Neutrophil (primary cell): ENCODE measurements at regions not wholly inside any gene's neighbourhood (a gene's known extent, or its start where the extent isn't known, plus 50 kb on each side); places are given as distances from the start of the nearest gene placed in this dataset.
"Not testable (repeated sequence)": the region's sequence is repeated elsewhere in the genome, so short reads cannot be mapped to it uniquely, and the experiment has no call there.

Experiments used
- H3K27ac ChIP-seq: fragments of 200-600 bp; sonication (generic); 2 replicates; pipeline ENCODE4 v1.5.1; 2016; ENCODE audit warnings: mild to moderate bottlenecking, moderate library complexity
- H3K27me3 ChIP-seq: fragments of 200-600 bp; sonication (generic); 2 replicates; pipeline ENCODE4 v1.6.0; 2016; ENCODE audit warnings: mild to moderate bottlenecking
- H3K36me3 ChIP-seq: fragments of 200-600 bp; sonication (generic); 2 replicates; pipeline ENCODE4 v1.5.1; 2017
- H3K4me1 ChIP-seq, 2 experiments: fragments of 200-600 bp in 1 of 2; sonication (generic) in 1 of 2; 1 replicate in 1 of 2; 2 replicates in 1 of 2; pipeline versions ENCODE4 v1.5.1 to v1.6.1; 2013 to 2016; ENCODE audit warnings: low read depth in 1 of 2, low read length in 1 of 2, mild to moderate bottlenecking in 1 of 2, moderate library complexity in 1 of 2; ENCODE audit not compliant: control insufficient read depth in 1 of 2, insufficient read depth in 1 of 2
- H3K4me3 ChIP-seq, 2 experiments: fragments of 200-600 bp in 1 of 2; sonication (generic) in 1 of 2; 1 replicate in 1 of 2; 2 replicates in 1 of 2; pipeline ENCODE4 v1.5.1; 2013 to 2016; ENCODE audit warnings: low read depth in 1 of 2, low read length in 1 of 2, mild to moderate bottlenecking in 1 of 2, moderate library complexity in 1 of 2
- H3K9me3 ChIP-seq: fragments of 200-600 bp; sonication (generic); 2 replicates; pipeline ENCODE4 v1.5.1; 2016
- CTCF ChIP-seq: fragments of 200-600 bp; sonication (generic); IDR thresholded peaks from 2 replicates; pipeline ENCODE4 v1.5.1; 2016; ENCODE audit warnings: antibody characterized with exemption

- Histone ChIP-seq H3K4me3 (no peak overlapping the region), H3K36me3 (no peaks in the 10 kb centered on the region), H3K27ac (no peak overlapping the region), H3K4me1 (no peaks in the 10 kb centered on the region), H3K9me3 (no peaks in the 10 kb centered on the region), H3K27me3 (no peaks in the 10 kb centered on the region)
- no peak for TF ChIP-seq CTCF
Measured at GRCh38 chr2:6184532-6185292, 492.5 kb downstream of the SOX11 start.

GRCh38 chr2:6186332-6187151 is 494.4 kb downstream of the SOX11 start:
- no peak for TF ChIP-seq CTCF
- Histone ChIP-seq H3K4me3 (no peak overlapping the region), H3K4me1 (no peaks in the 10 kb centered on the region), H3K36me3 (no peaks in the 10 kb centered on the region), H3K9me3 (no peaks in the 10 kb centered on the region), H3K27ac (no peak overlapping the region), H3K27me3 (no peaks in the 10 kb centered on the region)

GRCh38 chr2:6196449-6196848 is 504.3 kb downstream of the SOX11 start:
- Histone ChIP-seq H3K27ac (no peak overlapping the region), H3K9me3 (no peaks in the 10 kb centered on the region), H3K36me3 (no peaks in the 10 kb centered on the region), H3K4me3 (no peak overlapping the region), H3K4me1 (no peaks in the 10 kb centered on the region), H3K27me3 (no peaks in the 10 kb centered on the region)
- no peak for TF ChIP-seq CTCF

- H3K4me3 ChIP-seq, H3K27ac ChIP-seq, H3K36me3 ChIP-seq, H3K9me3 ChIP-seq, H3K4me1 ChIP-seq, H3K27me3 ChIP-seq: not testable (repeated sequence)
Measured at GRCh38 chr2:6198370-6198919, 506.3 kb downstream of the SOX11 start.

- H3K9me3 ChIP-seq: no peaks in the 10 kb centered on the region
- no peaks in the 10 kb centered on the region for H3K4me1 ChIP-seq
- H3K36me3 ChIP-seq: no peaks in the 10 kb centered on the region
- no peak overlapping the region for H3K4me3 ChIP-seq
- H3K27me3 ChIP-seq: no peaks in the 10 kb centered on the region
- no peak overlapping the region for H3K27ac ChIP-seq
- no peak for TF ChIP-seq CTCF
Measured at GRCh38 chr2:6202756-6203155, 510.6 kb downstream of the SOX11 start.
